ENCODE measurements at regions not wholly inside any gene's neighbourhood (a gene's known extent, or its start where the extent isn't known, plus 50 kb on each side); places are given as distances from the start of the nearest gene placed in this dataset.

DNA sequence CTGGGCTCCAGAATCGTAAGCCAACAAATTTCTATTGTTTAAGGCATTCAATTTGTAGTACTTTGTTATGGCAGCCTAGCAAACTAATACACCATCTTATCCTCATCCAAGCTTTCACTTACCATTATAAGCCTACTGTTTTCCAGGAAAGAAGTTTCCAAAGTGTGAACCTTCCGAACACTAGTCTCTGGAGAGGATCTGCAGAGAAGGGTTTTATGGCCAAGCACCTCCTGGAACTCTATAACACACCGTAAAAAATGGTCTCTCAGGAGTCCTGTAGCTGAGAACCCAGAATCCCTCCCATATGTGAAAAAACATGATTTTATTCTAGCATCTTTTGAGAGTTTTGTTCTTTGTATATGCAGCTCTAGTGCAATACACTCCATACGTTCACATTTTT, 142.1 kb downstream of the POSTN start (continued):
- TF ChIP-seq ZNF112 (tag by site-specific recombination; IDR thresholded peaks at IDR 0.05) = no peak
- TF ChIP-seq ZNF24 (tag by site-specific recombination; IDR thresholded peaks at IDR 0.05) = no peak
- TF ChIP-seq ZNF707 (tag by site-specific recombination; IDR thresholded peaks at IDR 0.05) = no peak
- no peak for TF ChIP-seq ZNF747 (tag by site-specific recombination; IDR thresholded peaks at IDR 0.05)
- no peak for TF ChIP-seq GLI4 (tag by site-specific recombination; IDR thresholded peaks at IDR 0.05)
- no peak for TF ChIP-seq ZNF660 (tag by site-specific recombination; IDR thresholded peaks at IDR 0.05)
- TF ChIP-seq SP2 (tag by site-specific recombination; IDR thresholded peaks at IDR 0.05) = no peak

DNA sequence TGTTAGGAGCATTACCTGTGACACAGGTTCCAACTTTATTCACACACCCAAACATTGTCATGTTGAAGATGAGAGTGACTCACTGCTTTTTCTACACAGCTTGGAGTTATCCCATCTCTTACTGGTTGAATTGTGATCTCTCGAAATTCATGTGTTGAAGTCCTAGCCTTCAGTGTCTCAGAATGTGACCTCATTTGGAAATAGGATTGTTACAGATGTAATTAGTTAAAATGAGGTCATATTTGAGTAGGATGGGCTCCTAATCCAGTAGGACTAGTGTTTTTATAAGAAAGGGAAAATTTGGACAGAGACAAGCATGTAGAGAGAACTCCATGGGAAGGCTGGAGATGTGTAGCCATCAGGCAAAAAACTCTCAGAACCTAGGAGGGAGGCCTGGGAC, 142.5 kb downstream of the POSTN start:
- Histone ChIP-seq H3K27ac (ENCODE audit: extremely low read depth, low read depth, low read length) (no peak overlapping the region), H3K9me3 (ENCODE audit: control insufficient read depth, insufficient read depth, low read depth, low read length) (no peaks in the 10 kb centered on the region), H3K36me3 (ENCODE audit: control insufficient read depth in 2 of 2, insufficient read depth in 1 of 2, low read length in 2 of 2) (no peaks in the 10 kb centered on the region), H3K4me3 (ENCODE audit: low read depth, low read length) (no peak overlapping the region), H3K4me1 (ENCODE audit: control insufficient read depth, insufficient read depth, low read length) (no peaks in the 10 kb centered on the region)
- POLR2A ChIA-PET = no interaction called here
- CTCF ChIA-PET = no interaction called here
- no peak for TF ChIP-seq REPIN1 (tag by site-specific recombination; IDR thresholded peaks at IDR 0.05; ENCODE audit: low read depth)
- no peak for TF ChIP-seq HOXC10 (CRISPR knock-in tag; IDR thresholded peaks at IDR 0.05)
- no peak for TF ChIP-seq OVOL3 (tag by site-specific recombination; IDR thresholded peaks at IDR 0.05)
- TF ChIP-seq, protein P1, sequence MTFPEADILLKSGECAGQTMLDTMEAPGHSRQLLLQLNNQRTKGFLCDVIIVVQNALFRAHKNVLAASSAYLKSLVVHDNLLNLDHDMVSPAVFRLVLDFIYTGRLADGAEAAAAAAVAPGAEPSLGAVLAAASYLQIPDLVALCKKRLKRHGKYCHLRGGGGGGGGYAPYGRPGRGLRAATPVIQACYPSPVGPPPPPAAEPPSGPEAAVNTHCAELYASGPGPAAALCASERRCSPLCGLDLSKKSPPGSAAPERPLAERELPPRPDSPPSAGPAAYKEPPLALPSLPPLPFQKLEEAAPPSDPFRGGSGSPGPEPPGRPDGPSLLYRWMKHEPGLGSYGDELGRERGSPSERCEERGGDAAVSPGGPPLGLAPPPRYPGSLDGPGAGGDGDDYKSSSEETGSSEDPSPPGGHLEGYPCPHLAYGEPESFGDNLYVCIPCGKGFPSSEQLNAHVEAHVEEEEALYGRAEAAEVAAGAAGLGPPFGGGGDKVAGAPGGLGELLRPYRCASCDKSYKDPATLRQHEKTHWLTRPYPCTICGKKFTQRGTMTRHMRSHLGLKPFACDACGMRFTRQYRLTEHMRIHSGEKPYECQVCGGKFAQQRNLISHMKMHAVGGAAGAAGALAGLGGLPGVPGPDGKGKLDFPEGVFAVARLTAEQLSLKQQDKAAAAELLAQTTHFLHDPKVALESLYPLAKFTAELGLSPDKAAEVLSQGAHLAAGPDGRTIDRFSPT (tag by site-specific recombination; IDR thresholded peaks at IDR 0.05) = no peak
- TF ChIP-seq ZBTB21 (tag by site-specific recombination; IDR thresholded peaks at IDR 0.05) = no peak
- TF ChIP-seq, protein P2, sequence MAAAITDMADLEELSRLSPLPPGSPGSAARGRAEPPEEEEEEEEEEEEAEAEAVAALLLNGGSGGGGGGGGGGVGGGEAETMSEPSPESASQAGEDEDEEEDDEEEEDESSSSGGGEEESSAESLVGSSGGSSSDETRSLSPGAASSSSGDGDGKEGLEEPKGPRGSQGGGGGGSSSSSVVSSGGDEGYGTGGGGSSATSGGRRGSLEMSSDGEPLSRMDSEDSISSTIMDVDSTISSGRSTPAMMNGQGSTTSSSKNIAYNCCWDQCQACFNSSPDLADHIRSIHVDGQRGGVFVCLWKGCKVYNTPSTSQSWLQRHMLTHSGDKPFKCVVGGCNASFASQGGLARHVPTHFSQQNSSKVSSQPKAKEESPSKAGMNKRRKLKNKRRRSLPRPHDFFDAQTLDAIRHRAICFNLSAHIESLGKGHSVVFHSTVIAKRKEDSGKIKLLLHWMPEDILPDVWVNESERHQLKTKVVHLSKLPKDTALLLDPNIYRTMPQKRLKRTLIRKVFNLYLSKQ (tag by site-specific recombination; IDR thresholded peaks at IDR 0.05; ENCODE audit: borderline replicate concordance) = no peak
- TF ChIP-seq, protein P3, sequence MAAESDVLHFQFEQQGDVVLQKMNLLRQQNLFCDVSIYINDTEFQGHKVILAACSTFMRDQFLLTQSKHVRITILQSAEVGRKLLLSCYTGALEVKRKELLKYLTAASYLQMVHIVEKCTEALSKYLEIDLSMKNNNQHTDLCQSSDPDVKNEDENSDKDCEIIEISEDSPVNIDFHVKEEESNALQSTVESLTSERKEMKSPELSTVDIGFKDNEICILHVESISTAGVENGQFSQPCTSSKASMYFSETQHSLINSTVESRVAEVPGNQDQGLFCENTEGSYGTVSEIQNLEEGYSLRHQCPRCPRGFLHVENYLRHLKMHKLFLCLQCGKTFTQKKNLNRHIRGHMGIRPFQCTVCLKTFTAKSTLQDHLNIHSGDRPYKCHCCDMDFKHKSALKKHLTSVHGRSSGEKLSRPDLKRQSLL (tag by site-specific recombination; IDR thresholded peaks at IDR 0.05) = no peak
- no peak for TF ChIP-seq ZBTB1 (tag by site-specific recombination; IDR thresholded peaks at IDR 0.05)
- TF ChIP-seq ZBTB7A (tag by site-specific recombination; IDR thresholded peaks at IDR 0.05; ENCODE audit: low read depth) = no peak
- TF ChIP-seq, protein P4, sequence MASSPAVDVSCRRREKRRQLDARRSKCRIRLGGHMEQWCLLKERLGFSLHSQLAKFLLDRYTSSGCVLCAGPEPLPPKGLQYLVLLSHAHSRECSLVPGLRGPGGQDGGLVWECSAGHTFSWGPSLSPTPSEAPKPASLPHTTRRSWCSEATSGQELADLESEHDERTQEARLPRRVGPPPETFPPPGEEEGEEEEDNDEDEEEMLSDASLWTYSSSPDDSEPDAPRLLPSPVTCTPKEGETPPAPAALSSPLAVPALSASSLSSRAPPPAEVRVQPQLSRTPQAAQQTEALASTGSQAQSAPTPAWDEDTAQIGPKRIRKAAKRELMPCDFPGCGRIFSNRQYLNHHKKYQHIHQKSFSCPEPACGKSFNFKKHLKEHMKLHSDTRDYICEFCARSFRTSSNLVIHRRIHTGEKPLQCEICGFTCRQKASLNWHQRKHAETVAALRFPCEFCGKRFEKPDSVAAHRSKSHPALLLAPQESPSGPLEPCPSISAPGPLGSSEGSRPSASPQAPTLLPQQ (tag by site-specific recombination; IDR thresholded peaks at IDR 0.05) = no peak
- TF ChIP-seq ZNF16 (tag by site-specific recombination; IDR thresholded peaks at IDR 0.05; ENCODE audit: low read depth) = no peak
- no peak for TF ChIP-seq ZNF677 (tag by site-specific recombination; IDR thresholded peaks at IDR 0.05)
- TF ChIP-seq ZNF521 (tag by site-specific recombination; IDR thresholded peaks at IDR 0.05) = no peak
- no peak for TF ChIP-seq ZNF776 (tag by site-specific recombination; IDR thresholded peaks at IDR 0.05; ENCODE audit: borderline replicate concordance)
- no peak for TF ChIP-seq ZNF610 (tag by site-specific recombination; IDR thresholded peaks at IDR 0.05; ENCODE audit: borderline replicate concordance)
- TF ChIP-seq, protein P5, sequence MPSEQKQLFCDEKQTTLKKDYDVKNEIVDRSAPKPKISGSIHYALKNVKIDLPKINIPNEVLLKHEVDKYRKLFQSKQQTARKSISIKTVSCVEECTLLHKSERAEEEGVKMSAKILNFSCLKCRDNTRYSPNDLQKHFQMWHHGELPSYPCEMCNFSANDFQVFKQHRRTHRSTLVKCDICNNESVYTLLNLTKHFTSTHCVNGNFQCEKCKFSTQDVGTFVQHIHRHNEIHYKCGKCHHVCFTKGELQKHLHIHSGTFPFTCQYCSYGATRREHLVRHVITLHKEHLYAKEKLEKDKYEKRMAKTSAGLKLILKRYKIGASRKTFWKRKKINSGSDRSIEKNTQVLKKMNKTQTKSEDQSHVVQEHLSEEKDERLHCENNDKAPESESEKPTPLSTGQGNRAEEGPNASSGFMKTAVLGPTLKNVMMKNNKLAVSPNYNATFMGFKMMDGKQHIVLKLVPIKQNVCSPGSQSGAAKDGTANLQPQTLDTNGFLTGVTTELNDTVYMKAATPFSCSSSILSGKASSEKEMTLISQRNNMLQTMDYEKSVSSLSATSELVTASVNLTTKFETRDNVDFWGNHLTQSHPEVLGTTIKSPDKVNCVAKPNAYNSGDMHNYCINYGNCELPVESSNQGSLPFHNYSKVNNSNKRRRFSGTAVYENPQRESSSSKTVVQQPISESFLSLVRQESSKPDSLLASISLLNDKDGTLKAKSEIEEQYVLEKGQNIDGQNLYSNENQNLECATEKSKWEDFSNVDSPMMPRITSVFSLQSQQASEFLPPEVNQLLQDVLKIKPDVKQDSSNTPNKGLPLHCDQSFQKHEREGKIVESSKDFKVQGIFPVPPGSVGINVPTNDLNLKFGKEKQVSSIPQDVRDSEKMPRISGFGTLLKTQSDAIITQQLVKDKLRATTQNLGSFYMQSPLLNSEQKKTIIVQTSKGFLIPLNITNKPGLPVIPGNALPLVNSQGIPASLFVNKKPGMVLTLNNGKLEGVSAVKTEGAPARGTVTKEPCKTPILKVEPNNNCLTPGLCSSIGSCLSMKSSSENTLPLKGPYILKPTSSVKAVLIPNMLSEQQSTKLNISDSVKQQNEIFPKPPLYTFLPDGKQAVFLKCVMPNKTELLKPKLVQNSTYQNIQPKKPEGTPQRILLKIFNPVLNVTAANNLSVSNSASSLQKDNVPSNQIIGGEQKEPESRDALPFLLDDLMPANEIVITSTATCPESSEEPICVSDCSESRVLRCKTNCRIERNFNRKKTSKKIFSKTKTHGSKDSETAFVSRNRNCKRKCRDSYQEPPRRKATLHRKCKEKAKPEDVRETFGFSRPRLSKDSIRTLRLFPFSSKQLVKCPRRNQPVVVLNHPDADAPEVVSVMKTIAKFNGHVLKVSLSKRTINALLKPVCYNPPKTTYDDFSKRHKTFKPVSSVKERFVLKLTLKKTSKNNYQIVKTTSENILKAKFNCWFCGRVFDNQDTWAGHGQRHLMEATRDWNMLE (tag by site-specific recombination; conservative IDR thresholded peaks at IDR 0.05; ENCODE audit: low read depth) = no peak
- TF ChIP-seq ZNF211 (tag by site-specific recombination; IDR thresholded peaks at IDR 0.05; ENCODE audit: low read depth) = no peak
- TF ChIP-seq SP2 (tag by site-specific recombination; IDR thresholded peaks at IDR 0.05) = no peak

Measured in HEK293 (cell line).